ENCODE measurements at regions not wholly inside any gene's neighbourhood (a gene's known extent, or its start where the extent isn't known, plus 50 kb on each side); places are given as distances from the start of the nearest gene placed in this dataset.

DNA sequence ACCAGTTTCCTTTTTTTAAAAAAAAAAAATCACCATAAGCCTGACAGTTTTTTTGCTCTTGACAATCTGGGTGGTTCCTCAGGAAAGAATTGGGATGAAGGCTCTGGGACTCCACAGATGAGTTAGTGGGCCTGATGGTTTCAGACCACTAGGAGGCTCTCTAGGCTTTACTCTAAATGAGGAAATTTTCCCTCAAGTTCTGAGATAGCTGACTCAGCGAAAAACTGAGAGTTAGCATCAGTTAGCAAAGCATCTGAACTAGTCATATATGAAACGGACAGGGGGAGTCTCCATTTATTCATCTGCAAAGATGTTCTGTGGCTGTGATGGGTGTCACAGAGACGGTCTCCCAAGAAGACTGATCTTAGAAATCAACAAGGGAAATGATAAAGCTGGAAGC lies 314.3 kb upstream of the OR4E1 start:
- no peaks in the 10 kb centered on the region for H3K23me2 ChIP-seq (ENCODE audit: low read depth, low read length)
- WGBS, 2 experiments (ENCODE audit: extremely low coverage in 1 of 2, insufficient coverage in 1 of 2, insufficient read length in 1 of 2, insufficient replicate concordance in 2 of 2, low coverage in 1 of 2, low lambda C conversion rate in 2 of 2, missing lambda C conversion rate in 1 of 2), result 25% methylated on average over 3 of the region's 3 CpGs; no CpG with 5 or more reads in 1 of the 2 experiments
- H2BK5ac ChIP-seq (ENCODE audit: low read depth, low read length), result no peak overlapping the region
- H2BK120ac ChIP-seq (replicated peaks; ENCODE audit: low read depth, low read length), result no peak overlapping the region
- TF ChIP-seq HDAC2 (IDR thresholded peaks at IDR 0.05; ENCODE audit: borderline replicate concordance in 1 of 2, low read depth in 2 of 2, low read length in 2 of 2) (0 out of 4 replicates have a peak, but pooled peaks of 1 of the 2 experiments have one; percentile 8), SP1 (IDR thresholded peaks at IDR 0.05; ENCODE audit: low read depth, low read length) (no peak), MAFK (IDR thresholded peaks at IDR 0.05; ENCODE audit: low read depth, low read length) (peak; percentile 100), JUND (IDR thresholded peaks at IDR 0.05; ENCODE audit: low read length) (peak; percentile 33; the same call in 1 of the 2 replicates), SIRT6 (IDR thresholded peaks at IDR 0.05; ENCODE audit: low read length) (no peak), RAD21 (IDR thresholded peaks at IDR 0.05 in 1 of 2, conservative IDR thresholded peaks at IDR 0.05 in 1 of 2; ENCODE audit: low read depth in 2 of 2, low read length in 2 of 2) (peak; percentile 38 to 55), BACH1 (IDR thresholded peaks at IDR 0.05; ENCODE audit: low read length) (peak; percentile 98)
- TF ChIP-seq, protein P1, sequence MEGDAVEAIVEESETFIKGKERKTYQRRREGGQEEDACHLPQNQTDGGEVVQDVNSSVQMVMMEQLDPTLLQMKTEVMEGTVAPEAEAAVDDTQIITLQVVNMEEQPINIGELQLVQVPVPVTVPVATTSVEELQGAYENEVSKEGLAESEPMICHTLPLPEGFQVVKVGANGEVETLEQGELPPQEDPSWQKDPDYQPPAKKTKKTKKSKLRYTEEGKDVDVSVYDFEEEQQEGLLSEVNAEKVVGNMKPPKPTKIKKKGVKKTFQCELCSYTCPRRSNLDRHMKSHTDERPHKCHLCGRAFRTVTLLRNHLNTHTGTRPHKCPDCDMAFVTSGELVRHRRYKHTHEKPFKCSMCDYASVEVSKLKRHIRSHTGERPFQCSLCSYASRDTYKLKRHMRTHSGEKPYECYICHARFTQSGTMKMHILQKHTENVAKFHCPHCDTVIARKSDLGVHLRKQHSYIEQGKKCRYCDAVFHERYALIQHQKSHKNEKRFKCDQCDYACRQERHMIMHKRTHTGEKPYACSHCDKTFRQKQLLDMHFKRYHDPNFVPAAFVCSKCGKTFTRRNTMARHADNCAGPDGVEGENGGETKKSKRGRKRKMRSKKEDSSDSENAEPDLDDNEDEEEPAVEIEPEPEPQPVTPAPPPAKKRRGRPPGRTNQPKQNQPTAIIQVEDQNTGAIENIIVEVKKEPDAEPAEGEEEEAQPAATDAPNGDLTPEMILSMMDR (IDR thresholded peaks at IDR 0.05; ENCODE audit: control extremely low read depth in 1 of 3, insufficient read depth in 1 of 3, low read depth in 1 of 3, low read length in 3 of 3), result peak in 2 of 3 experiments; percentile 62 to 78; a peak in 3 of 4 replicates
- TF ChIP-seq, protein P2, sequence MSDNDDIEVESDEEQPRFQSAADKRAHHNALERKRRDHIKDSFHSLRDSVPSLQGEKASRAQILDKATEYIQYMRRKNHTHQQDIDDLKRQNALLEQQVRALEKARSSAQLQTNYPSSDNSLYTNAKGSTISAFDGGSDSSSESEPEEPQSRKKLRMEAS (IDR thresholded peaks at IDR 0.05), result no peak
- no peaks in the 10 kb centered on the region for H4K20me1 ChIP-seq (replicated peaks in 1 of 2; ENCODE audit: control insufficient read depth in 1 of 2, insufficient read depth in 2 of 2, low read length in 2 of 2)
- H2BK20ac ChIP-seq (ENCODE audit: low read length), result no peak overlapping the region
- no peak overlapping the region for H3K9ac ChIP-seq (replicated peaks in 1 of 4; ENCODE audit: extremely low read depth in 1 of 4, low read depth in 3 of 4, low read length in 3 of 4)
- H2AFZ ChIP-seq (ENCODE audit: low read length), result 0 out of 2 replicates have a peak overlapping the region, but pooled peaks have one; percentile 54
- no peak overlapping the region for H3K56ac ChIP-seq (replicated peaks; ENCODE audit: insufficient read length, low read depth, low read length)
- H4K5ac ChIP-seq (ENCODE audit: insufficient read length, low read depth, low read length), result no peak overlapping the region
- H2BK12ac ChIP-seq (ENCODE audit: low read depth, low read length), result no peak overlapping the region
- H3K27me3 ChIP-seq (replicated peaks in 1 of 4; ENCODE audit: control insufficient read depth in 3 of 4, extremely low read depth in 1 of 4, insufficient read depth in 3 of 4, low read length in 3 of 4), result peaks cover 0 to 1% (median 0%) of the 10 kb centered on the region in 4 experiments; a peak in 1 of 7 replicates
- FAIRE-seq, result peak; percentile 89
- CTCF ChIA-PET (ENCODE audit: partially characterized antibody), result interaction anchor here (1.2 to 9.9 kb wide), 10 partner anchors 10 to 74 kb away, joined by 3 to 141 read pairs (median 5); no protein-coding TSS in a partner anchor
- no peak overlapping the region for H3K18ac ChIP-seq (ENCODE audit: extremely low read depth, low read length)
- H2AK5ac ChIP-seq (ENCODE audit: low read depth, low read length), result no peak overlapping the region
- DNase-seq (ENCODE audit: low read depth in 1 of 2, low spot score in 2 of 2), result no peak
- no peaks in the 10 kb centered on the region for H3K9me3 ChIP-seq (ENCODE audit: insufficient read depth in 2 of 2, low read depth in 1 of 2, low read length in 1 of 2)
- no peak overlapping the region for H3K4me2 ChIP-seq (ENCODE audit: insufficient read depth in 1 of 2, low read depth in 2 of 2, low read length in 2 of 2)
- no peaks in the 10 kb centered on the region for H3K4me1 ChIP-seq (replicated peaks in 1 of 4; ENCODE audit: control insufficient read depth in 3 of 4, insufficient read depth in 4 of 4, low read length in 3 of 4)
- H3K27ac ChIP-seq (ENCODE audit: low read depth, low read length), result no peak overlapping the region
- no peaks in the 10 kb centered on the region for H3K36me3 ChIP-seq (ENCODE audit: control insufficient read depth in 2 of 4, insufficient read depth in 4 of 4, low read length in 3 of 4)
- H3K14ac ChIP-seq (ENCODE audit: insufficient read length), result no peak overlapping the region
- no peaks in the 10 kb centered on the region for H3K79me2 ChIP-seq (ENCODE audit: control insufficient read depth in 1 of 2, insufficient read depth in 2 of 2, low read length in 2 of 2)
- no peak overlapping the region for H3K4me3 ChIP-seq (ENCODE audit: extremely low read depth in 1 of 4, insufficient read depth in 2 of 4, low read depth in 3 of 4, low read length in 4 of 4)
- POLR2A ChIA-PET (ENCODE audit: partially characterized antibody), result no interaction called here
- H4K8ac ChIP-seq (ENCODE audit: extremely low read depth, insufficient read depth, low read length), result no peak overlapping the region
- H3K23ac ChIP-seq (ENCODE audit: insufficient read length), result no peak overlapping the region
- H2BK15ac ChIP-seq (ENCODE audit: low read length), result no peak overlapping the region
- H3K4ac ChIP-seq (replicated peaks; ENCODE audit: insufficient read length, low read depth, low read length), result no peak overlapping the region
- no peak overlapping the region for H4K91ac ChIP-seq (replicated peaks; ENCODE audit: insufficient read length, low read length)
- no peaks in the 10 kb centered on the region for H3K79me1 ChIP-seq (ENCODE audit: low read depth, low read length)
